Fibroblast of villous mesenchyme (primary cell): ENCODE measurements at regions not wholly inside any gene's neighbourhood (a gene's known extent, or its start where the extent isn't known, plus 50 kb on each side); places are given as distances from the start of the nearest gene placed in this dataset.

ENCODE experiments used
- DNase-seq: peaks from one replicate; pipeline ENCODE4 v3.0.0-alpha.2; 2010; ENCODE audit warnings: low read depth
- H3K4me3 ChIP-seq: 2 replicates; pipeline ENCODE4 v1.5.1; 2011; ENCODE audit warnings: low read depth, mild to moderate bottlenecking, low read length
- TF ChIP-seq, protein P1 (sequence below): IDR thresholded peaks from 2 replicates; pipeline ENCODE4 v1.5.1; 2012; ENCODE audit warnings: low read depth, mild to moderate bottlenecking, low read length; ENCODE audit not compliant: insufficient read depth

DNA sequence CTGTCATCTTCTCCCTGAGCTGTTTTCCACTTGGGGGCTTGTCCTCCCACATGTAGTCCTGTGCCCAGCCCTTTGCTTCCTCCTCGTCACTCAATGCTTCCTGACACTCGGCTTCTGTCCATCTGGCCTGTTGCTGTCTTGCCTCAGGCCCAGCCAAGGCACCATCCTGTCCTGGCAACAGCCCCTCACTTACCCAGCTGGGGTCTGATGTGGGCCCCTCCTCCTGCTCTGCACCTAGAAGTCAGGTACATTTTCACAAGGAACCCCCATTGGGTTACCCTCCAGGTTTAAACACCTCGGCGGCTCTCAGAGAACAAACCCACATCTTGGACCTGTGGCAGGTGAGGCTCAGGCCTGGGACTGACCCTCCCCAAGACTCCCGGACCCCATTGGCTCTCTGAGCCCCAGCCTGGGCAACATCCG is 784.8 kb downstream of the TBC1D22A start:
- TF ChIP-seq, protein P1, sequence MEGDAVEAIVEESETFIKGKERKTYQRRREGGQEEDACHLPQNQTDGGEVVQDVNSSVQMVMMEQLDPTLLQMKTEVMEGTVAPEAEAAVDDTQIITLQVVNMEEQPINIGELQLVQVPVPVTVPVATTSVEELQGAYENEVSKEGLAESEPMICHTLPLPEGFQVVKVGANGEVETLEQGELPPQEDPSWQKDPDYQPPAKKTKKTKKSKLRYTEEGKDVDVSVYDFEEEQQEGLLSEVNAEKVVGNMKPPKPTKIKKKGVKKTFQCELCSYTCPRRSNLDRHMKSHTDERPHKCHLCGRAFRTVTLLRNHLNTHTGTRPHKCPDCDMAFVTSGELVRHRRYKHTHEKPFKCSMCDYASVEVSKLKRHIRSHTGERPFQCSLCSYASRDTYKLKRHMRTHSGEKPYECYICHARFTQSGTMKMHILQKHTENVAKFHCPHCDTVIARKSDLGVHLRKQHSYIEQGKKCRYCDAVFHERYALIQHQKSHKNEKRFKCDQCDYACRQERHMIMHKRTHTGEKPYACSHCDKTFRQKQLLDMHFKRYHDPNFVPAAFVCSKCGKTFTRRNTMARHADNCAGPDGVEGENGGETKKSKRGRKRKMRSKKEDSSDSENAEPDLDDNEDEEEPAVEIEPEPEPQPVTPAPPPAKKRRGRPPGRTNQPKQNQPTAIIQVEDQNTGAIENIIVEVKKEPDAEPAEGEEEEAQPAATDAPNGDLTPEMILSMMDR, result no peak
- no peak overlapping the region for H3K4me3 ChIP-seq
- no peak for DNase-seq

DNA sequence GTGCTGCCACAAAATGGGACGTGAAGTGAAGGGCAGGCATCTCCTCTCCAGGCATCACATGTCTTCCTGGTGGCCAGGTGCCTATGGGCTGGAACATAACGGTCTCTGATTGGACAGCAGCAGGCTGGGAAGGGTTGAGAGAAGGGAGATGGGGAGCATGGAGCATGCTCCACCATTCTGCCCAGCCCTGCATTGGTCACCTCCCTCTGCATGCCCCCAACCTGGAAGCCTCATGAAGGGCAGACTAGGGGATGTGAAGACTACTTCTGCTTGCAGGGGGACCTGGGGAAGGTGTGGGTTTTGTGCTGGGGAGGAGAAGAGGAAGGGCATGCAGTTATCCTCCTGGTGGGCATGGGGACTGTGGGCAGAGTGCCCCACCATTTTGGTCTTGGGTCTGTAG is 782.2 kb downstream of the TBC1D22A start:
- TF ChIP-seq, protein P1, result no peak
- H3K4me3 ChIP-seq, result no peak overlapping the region
- DNase-seq, result no peak

DNA sequence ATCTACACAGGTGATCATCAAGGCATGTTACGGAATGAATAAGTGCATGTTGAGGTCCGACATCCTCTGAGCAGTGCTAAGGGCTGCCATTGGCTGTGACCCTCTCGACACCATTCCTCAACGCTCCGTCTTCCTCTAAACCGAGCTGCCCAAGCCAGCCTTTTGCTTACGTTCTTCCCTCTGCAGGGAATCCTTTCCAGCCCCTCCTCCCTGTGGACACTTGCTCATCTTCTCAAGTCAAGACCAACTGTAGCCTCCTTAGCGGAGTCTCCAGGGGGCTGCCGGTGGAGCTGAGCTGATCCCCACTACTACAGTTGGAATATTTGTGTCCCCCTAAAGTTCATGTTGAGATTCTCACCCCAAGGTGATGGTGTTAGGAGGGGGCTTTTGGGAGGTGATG is 781.0 kb downstream of the TBC1D22A start:
- no peak overlapping the region for H3K4me3 ChIP-seq
- DNase-seq, result no peak
- TF ChIP-seq, protein P1, result no peak

DNA sequence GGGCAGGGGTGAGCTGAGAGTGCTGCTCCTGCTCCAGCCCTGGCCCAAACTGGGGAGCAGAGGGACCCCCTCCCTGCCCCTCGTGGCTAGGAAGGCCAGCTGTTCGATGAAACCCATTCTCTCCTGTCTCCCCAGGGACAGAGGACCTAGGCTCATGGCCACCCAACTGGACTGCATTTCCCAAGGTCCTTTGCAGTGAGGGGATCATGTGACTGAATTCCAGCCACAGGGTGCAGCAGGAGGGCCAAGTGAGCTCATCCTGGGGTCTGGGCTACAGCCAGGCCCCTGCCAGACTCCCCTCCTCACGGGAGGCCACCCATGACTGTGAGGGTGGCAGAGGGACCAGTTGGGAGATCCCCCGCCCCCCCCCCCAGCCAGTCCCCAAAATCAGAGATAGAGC is 777.6 kb downstream of the TBC1D22A start:
- H3K4me3 ChIP-seq, result no peak overlapping the region
- no peak for DNase-seq
- TF ChIP-seq, protein P1, result no peak

DNA sequence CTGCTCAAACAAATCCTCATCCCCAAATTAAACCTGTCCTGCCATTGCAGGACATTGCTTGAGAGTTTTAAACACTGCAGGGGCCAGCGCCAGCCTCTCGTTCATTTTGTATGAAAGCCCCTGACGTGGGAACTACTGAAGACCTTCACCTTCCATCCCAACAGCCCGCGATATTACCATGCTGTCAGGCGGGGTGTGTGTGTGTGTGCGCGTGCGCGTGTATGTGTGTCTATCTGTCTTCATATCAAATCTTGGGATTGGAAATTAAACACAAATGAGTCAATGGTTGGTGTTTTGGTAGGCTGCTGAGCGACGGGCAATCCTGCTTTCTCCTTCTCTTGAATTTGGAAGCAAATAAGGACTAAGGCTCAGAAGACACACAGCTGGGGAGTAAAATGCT is 776.9 kb downstream of the TBC1D22A start:
- TF ChIP-seq, protein P1, result no peak
- no peak for DNase-seq
- H3K4me3 ChIP-seq, result no peak overlapping the region

DNA sequence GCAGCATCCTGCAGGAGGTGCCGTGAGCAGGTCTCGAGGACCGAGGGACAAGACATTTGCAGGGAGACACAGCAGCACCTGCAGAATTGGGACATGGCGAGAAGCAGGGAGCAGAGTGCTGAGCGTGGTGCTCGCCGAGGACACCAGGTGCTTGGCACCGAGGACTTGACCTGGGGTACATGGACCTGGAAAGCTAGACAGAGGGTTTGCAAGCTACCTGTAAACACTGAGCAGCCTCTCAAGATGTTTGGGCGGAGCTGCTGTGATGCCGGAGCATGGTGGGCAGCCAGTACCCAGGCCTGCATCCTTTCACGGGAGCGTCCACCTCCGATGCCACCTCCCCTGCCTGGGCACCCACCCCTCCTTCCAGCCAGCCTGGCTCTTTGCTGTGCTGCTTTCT is 773.2 kb downstream of the TBC1D22A start:
- no peak overlapping the region for H3K4me3 ChIP-seq
- TF ChIP-seq, protein P1, result no peak
- no peak for DNase-seq

DNA sequence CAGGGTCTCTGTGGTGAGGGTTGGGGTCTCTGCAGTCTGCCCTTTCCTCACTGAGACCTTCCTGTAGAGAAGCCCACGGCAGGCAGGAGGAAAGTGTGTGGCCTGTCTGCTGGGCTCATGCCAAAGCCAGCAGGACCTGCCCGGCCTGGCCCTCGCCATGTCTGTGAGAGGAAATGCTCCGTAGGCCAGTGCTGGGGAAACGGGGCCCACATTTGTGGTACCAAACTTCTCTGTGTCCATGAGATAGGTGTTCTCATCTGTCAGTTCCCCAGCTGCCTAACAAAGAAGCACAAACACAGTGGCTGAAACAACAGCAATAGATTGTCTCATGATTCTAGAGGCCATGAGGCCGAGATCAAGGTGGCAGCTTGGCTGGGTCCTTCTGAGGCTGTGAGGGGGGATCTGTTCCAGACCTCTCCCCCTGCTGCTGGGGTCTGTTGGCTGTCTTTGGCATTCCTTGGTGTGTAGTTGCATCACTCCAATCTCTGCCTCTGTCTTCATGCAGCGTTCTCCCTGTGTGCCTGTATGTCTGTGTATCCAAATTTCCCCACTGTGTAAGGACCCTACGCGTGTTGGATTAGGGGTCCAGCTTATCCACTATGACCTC is 772.5 kb downstream of the TBC1D22A start:
- TF ChIP-seq, protein P1, result no peak
- no peak for DNase-seq
- H3K4me3 ChIP-seq, result no peak overlapping the region
